ENCODE measurements at regions not wholly inside any gene's neighbourhood (a gene's known extent, or its start where the extent isn't known, plus 50 kb on each side); places are given as distances from the start of the nearest gene placed in this dataset.

GRCh38 chr16:86403541-86404163 is 106.7 kb upstream of the FOXF1 start:
- Histone ChIP-seq H3K27me3 (no peaks in the 10 kb centered on the region), H3K27ac (no peak overlapping the region), H3K4me1 (no peaks in the 10 kb centered on the region), H3K4me3 (no peak overlapping the region), H3K36me3 (ENCODE audit: low read depth, missing control alignments) (no peaks in the 10 kb centered on the region), H3K9me3 (no peaks in the 10 kb centered on the region)
- DNase-seq, result no peak
- intact Hi-C loops (cut with DNase I; ENCODE audit: low total_unique reads), result no loop called here
- WGBS, 2 donors, result 53 to 58% methylated on average over 6 to 8 of the region's 8 CpGs
- TF ChIP-seq POLR2A (IDR thresholded peaks at IDR 0.05) (no peak), CTCF (IDR thresholded peaks at IDR 0.05) (no peak)

- TF ChIP-seq POLR2A (IDR thresholded peaks at IDR 0.05), result no peak
- no peak for TF ChIP-seq CTCF (IDR thresholded peaks at IDR 0.05)
- Histone ChIP-seq H3K4me1 (no peaks in the 10 kb centered on the region), H3K27me3 (no peaks in the 10 kb centered on the region), H3K36me3 (ENCODE audit: low read depth, missing control alignments) (no peaks in the 10 kb centered on the region), H3K27ac (no peak overlapping the region), H3K9me3 (no peaks in the 10 kb centered on the region), H3K4me3 (no peak overlapping the region)
- 25 to 43% methylated on average over 2 to 11 of the region's 12 CpGs for WGBS, 2 donors
- no peak for DNase-seq
- intact Hi-C loops (cut with DNase I; ENCODE audit: low total_unique reads), result no loop called here
These were observed 105.6 kb upstream of the FOXF1 start for GRCh38 chr16:86404678-86405077.

- Histone ChIP-seq H3K9me3 (no peaks in the 10 kb centered on the region), H3K4me3 (no peak overlapping the region), H3K36me3 (ENCODE audit: low read depth, missing control alignments) (no peaks in the 10 kb centered on the region), H3K4me1 (no peaks in the 10 kb centered on the region), H3K27ac (no peak overlapping the region), H3K27me3 (no peaks in the 10 kb centered on the region)
- TF ChIP-seq POLR2A (IDR thresholded peaks at IDR 0.05) (no peak), CTCF (IDR thresholded peaks at IDR 0.05) (no peak)
- intact Hi-C loops (cut with DNase I; ENCODE audit: low total_unique reads), result no loop called here
- WGBS, 2 donors, result 49 to 56% methylated on average over 12 of the region's 12 CpGs
- no peak for DNase-seq
These were observed 105.0 kb upstream of the FOXF1 start for GRCh38 chr16:86405319-86405718.

- Histone ChIP-seq H3K27me3 (no peaks in the 10 kb centered on the region), H3K9me3 (no peaks in the 10 kb centered on the region), H3K4me3 (no peak overlapping the region), H3K36me3 (ENCODE audit: low read depth, missing control alignments) (no peaks in the 10 kb centered on the region), H3K27ac (no peak overlapping the region), H3K4me1 (no peaks in the 10 kb centered on the region)
- 44 to 60% methylated on average over 10 of the region's 10 CpGs for WGBS, 2 donors
- no peak for DNase-seq
- intact Hi-C loops (cut with DNase I; ENCODE audit: low total_unique reads), result no loop called here
- TF ChIP-seq POLR2A (IDR thresholded peaks at IDR 0.05) (no peak), CTCF (IDR thresholded peaks at IDR 0.05) (no peak)
These were observed 104.3 kb upstream of the FOXF1 start for GRCh38 chr16:86406056-86406455.

- DNase-seq, result no peak
- intact Hi-C loops (cut with DNase I; ENCODE audit: low total_unique reads), result no loop called here
- H3K4me3 ChIP-seq, result no peak overlapping the region
- WGBS, 2 donors, result 42 to 71% methylated on average over 3 to 4 of the region's 4 CpGs
- no peaks in the 10 kb centered on the region for H3K36me3 ChIP-seq (ENCODE audit: low read depth, missing control alignments)
- H3K27me3 ChIP-seq, result no peaks in the 10 kb centered on the region
- TF ChIP-seq POLR2A (IDR thresholded peaks at IDR 0.05) (no peak), CTCF (IDR thresholded peaks at IDR 0.05) (no peak)
- no peaks in the 10 kb centered on the region for H3K4me1 ChIP-seq
- H3K9me3 ChIP-seq, result no peaks in the 10 kb centered on the region
- H3K27ac ChIP-seq, result no peak overlapping the region
These were observed 101.6 kb upstream of the FOXF1 start for GRCh38 chr16:86408685-86409084.

All from testis (tissue), 2 donors.